ENCODE measurements at regions not wholly inside any gene's neighbourhood (a gene's known extent, or its start where the extent isn't known, plus 50 kb on each side); places are given as distances from the start of the nearest gene placed in this dataset.

DNA sequence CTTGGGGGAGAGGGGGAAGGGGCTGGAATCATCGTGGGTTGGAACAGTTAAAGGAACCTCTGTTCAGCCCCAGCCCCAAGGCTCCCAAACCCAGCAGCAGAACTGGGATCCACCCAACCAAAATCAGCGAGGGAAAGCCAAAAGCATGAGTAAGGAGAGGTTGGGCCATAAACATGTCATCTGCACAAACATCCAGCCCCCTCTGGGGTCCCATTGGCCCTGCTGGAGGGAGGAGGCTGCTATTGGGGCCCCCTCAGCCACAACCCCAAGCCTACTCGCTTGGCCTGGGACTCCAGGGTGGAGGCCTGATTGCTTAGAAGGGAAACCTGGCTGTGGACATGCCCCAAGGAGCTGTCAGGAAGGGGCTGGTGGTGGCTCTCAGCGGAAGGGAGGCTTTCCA lies 154.9 kb downstream of the FGF18 start:
- intact Hi-C loops (cut with micrococcal nuclease; ENCODE audit: unreplicated experiment) = no loop called here
- in situ Hi-C loops (cut with HindIII; ENCODE audit: extremely low pct_ligation_motif_present, low pct_unique_long_range_greater_than_20kb) = no loop called here
- H3K27me3 ChIP-seq (ENCODE audit: control insufficient read depth in 1 of 2, insufficient read depth in 2 of 2, low read length in 2 of 2) = peaks cover 0 to 19% of the 10 kb centered on the region in 2 experiments; a peak in 4 of 5 replicates
- DNase-seq (ENCODE audit: low spot score) (no peak), FAIRE-seq (no peak), ATAC-seq (no peak)
- H4K20me1 ChIP-seq (ENCODE audit: insufficient read depth, low read length) = no peaks in the 10 kb centered on the region
- no peaks in the 10 kb centered on the region for H3K9me3 ChIP-seq (ENCODE audit: low read length)
- no TSS peak for BruUV-seq (replicated peaks)
- ChIA-PET CTCF (ENCODE audit: low intra/inter-chr PET ratio, low total read pairs) (no interaction called here), POLR2A (no interaction called here)
- no peak overlapping the region for H3K4me3 ChIP-seq (replicated peaks in 1 of 3; ENCODE audit: insufficient read depth in 1 of 3, low read depth in 2 of 3, low read length in 3 of 3)
- no peaks in the 10 kb centered on the region for H3K36me3 ChIP-seq (replicated peaks in 1 of 2; ENCODE audit: control insufficient read depth in 1 of 2, insufficient read depth in 2 of 2, low read length in 2 of 2)
- H2AFZ ChIP-seq (ENCODE audit: low read length) = no peak overlapping the region
- H3K9ac ChIP-seq (ENCODE audit: insufficient read depth, low read depth, low read length) = no peak overlapping the region
- TF ChIP-seq MXI1 (IDR thresholded peaks at IDR 0.05; ENCODE audit: borderline replicate concordance, low read depth, low read length) = no peak
- TF ChIP-seq ZEB1 (IDR thresholded peaks at IDR 0.05; ENCODE audit: insufficient replicate concordance, low read depth) = no peak
- no peak for TF ChIP-seq RBM39 (IDR thresholded peaks at IDR 0.05; ENCODE audit: low read depth, low read length, poor library complexity, severe bottlenecking)
- no peak for TF ChIP-seq ZSCAN21 (CRISPR knock-in tag; IDR thresholded peaks at IDR 0.05; ENCODE audit: borderline replicate concordance)
- no peak for TF ChIP-seq ZFP37 (CRISPR knock-in tag; IDR thresholded peaks at IDR 0.05; ENCODE audit: borderline replicate concordance)
- no peaks in the 10 kb centered on the region for H3K4me1 ChIP-seq (ENCODE audit: insufficient read depth, low read length)
- 11% methylated on average over 1 of the region's 4 CpGs for WGBS (ENCODE audit: low lambda C conversion rate)
- no peak overlapping the region for H3K27ac ChIP-seq (ENCODE audit: extremely low read length, insufficient read depth, low read length)
- H3K79me2 ChIP-seq (ENCODE audit: insufficient read depth, low read length) = no peaks in the 10 kb centered on the region
- no peak overlapping the region for H3K4me2 ChIP-seq (ENCODE audit: low read depth, low read length)

DNA sequence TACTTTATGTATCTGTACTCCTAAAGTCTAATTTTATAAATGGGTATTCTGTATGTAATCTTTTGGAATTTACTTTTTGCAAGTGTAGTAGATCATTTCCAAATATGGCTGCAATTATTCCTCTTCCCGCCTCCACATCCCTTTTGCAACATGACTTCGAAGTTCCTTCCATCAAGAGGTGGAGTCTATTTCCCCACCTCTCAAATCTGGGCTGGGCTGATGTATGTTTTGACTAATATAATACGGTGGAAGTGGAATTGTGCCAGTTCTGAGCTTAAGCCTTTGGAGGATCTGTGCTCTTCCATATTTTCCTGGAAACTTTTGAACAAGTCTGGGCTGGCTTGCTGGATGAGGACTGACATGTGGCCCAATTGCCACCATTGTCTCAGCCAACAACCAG lies 155.9 kb downstream of the FGF18 start:
- Histone ChIP-seq H3K4me1 (ENCODE audit: insufficient read depth, low read length) (no peaks in the 10 kb centered on the region), H3K27me3 (ENCODE audit: control insufficient read depth in 1 of 2, insufficient read depth in 2 of 2, low read length in 2 of 2) (peaks cover 0 to 21% of the 10 kb centered on the region in 2 experiments; a peak in 4 of 5 replicates), H3K4me2 (ENCODE audit: low read depth, low read length) (no peak overlapping the region), H3K27ac (ENCODE audit: extremely low read length, insufficient read depth, low read length) (no peak overlapping the region), H3K36me3 (replicated peaks in 1 of 2; ENCODE audit: control insufficient read depth in 1 of 2, insufficient read depth in 2 of 2, low read length in 2 of 2) (no peaks in the 10 kb centered on the region), H3K9me3 (ENCODE audit: low read length) (no peaks in the 10 kb centered on the region), H3K9ac (ENCODE audit: insufficient read depth, low read depth, low read length) (no peak overlapping the region), H3K4me3 (replicated peaks in 1 of 3; ENCODE audit: insufficient read depth in 1 of 3, low read depth in 2 of 3, low read length in 3 of 3) (no peak overlapping the region), H2AFZ (ENCODE audit: low read length) (no peak overlapping the region), H4K20me1 (ENCODE audit: insufficient read depth, low read length) (no peaks in the 10 kb centered on the region), H3K79me2 (ENCODE audit: insufficient read depth, low read length) (no peaks in the 10 kb centered on the region)
- WGBS (ENCODE audit: low lambda C conversion rate) = 52% methylated on average over 3 of the region's 3 CpGs
- TF ChIP-seq RARG (CRISPR knock-in tag; IDR thresholded peaks at IDR 0.05; ENCODE audit: low read depth) (no peak), ZSCAN9 (CRISPR knock-in tag; IDR thresholded peaks at IDR 0.05; ENCODE audit: borderline replicate concordance) (no peak), DPF2 (CRISPR knock-in tag; IDR thresholded peaks at IDR 0.05; ENCODE audit: borderline replicate concordance, low read depth) (no peak), FIP1L1 (IDR thresholded peaks at IDR 0.05; ENCODE audit: borderline replicate concordance, insufficient read depth, low read depth, low read length) (no peak), TCF7L2 (IDR thresholded peaks at IDR 0.05; ENCODE audit: low read depth, low read length) (no peak), ZNF274 (CRISPR knock-in tag; IDR thresholded peaks at IDR 0.05) (no peak), ZNF253 (CRISPR knock-in tag; IDR thresholded peaks at IDR 0.05; ENCODE audit: borderline replicate concordance) (no peak), HHEX (CRISPR knock-in tag; IDR thresholded peaks at IDR 0.05) (no peak), CCAR2 (optimal IDR thresholded peaks at IDR 0.05; ENCODE audit: low read depth, low read length) (no peak), KDM5B (CRISPR knock-in tag; IDR thresholded peaks at IDR 0.05; ENCODE audit: borderline replicate concordance) (no peak), TP53 (CRISPR knock-in tag; conservative IDR thresholded peaks at IDR 0.05) (no peak)
- TF ChIP-seq, protein P1, sequence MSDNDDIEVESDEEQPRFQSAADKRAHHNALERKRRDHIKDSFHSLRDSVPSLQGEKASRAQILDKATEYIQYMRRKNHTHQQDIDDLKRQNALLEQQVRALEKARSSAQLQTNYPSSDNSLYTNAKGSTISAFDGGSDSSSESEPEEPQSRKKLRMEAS (IDR thresholded peaks at IDR 0.05) = no peak
- CTCF ChIA-PET (ENCODE audit: low intra/inter-chr PET ratio, low total read pairs) = no interaction called here
- no peak for ATAC-seq
- FAIRE-seq = no peak
- intact Hi-C loops (cut with micrococcal nuclease; ENCODE audit: unreplicated experiment) (no loop called here), in situ Hi-C loops (cut with HindIII; ENCODE audit: extremely low pct_ligation_motif_present, low pct_unique_long_range_greater_than_20kb) (no loop called here)
- BruUV-seq (replicated peaks) = no TSS peak
- POLR2A ChIA-PET = no interaction called here
- no peak for DNase-seq (ENCODE audit: low spot score)

Measured in HepG2 (cell line).